ENCODE measurements at regions not wholly inside any gene's neighbourhood (a gene's known extent, or its start where the extent isn't known, plus 50 kb on each side); places are given as distances from the start of the nearest gene placed in this dataset.

DNA sequence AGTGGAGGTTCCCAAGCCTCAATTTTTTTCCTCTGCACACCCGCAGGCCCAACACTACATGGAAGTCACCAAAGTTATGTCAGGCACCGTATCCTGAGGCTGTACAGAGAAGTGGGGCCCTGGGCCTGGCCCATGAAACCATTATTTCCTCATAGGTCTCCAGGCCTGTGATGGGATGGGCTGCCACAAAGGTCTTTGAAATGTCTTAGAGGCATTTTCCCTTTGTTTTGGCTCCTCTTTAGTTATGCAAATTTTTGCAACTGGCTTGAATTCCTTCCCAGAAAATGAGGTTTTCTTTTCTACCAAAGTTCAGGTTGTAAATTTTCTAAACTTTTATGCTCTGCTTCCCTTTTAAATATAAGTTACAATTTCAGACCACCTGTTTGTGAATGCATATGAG, 365.2 kb downstream of the HGF start:
- no peak overlapping the region for H3K27ac ChIP-seq (replicated peaks; ENCODE audit: low read length)
- H3K4me3 ChIP-seq (ENCODE audit: low read length in 2 of 2) = no peak overlapping the region
- no peak overlapping the region for H4K8ac ChIP-seq (ENCODE audit: low read depth, low read length)
- H3K79me1 ChIP-seq (ENCODE audit: low read depth, low read length) = no peaks in the 10 kb centered on the region
- H3K14ac ChIP-seq (ENCODE audit: low read length) = no peak overlapping the region
- H3K4ac ChIP-seq (ENCODE audit: low read length) = no peak overlapping the region
- no peaks in the 10 kb centered on the region for H3K9me3 ChIP-seq (replicated peaks in 1 of 2; ENCODE audit: control insufficient read depth in 2 of 2, insufficient read depth in 1 of 2, low read depth in 1 of 2, low read length in 2 of 2)
- H3K23ac ChIP-seq (ENCODE audit: low read depth, low read length, poor library complexity) = no peak overlapping the region
- WGBS, 2 donors (ENCODE audit: extremely low coverage in 2 of 2, insufficient read length in 2 of 2, insufficient replicate concordance in 1 of 2) = no CpG with 5 or more reads among the region's 2 CpGs
- H4K91ac ChIP-seq (ENCODE audit: low read depth, low read length, poor library complexity) = no peak overlapping the region
- no peaks in the 10 kb centered on the region for H3K4me1 ChIP-seq (ENCODE audit: control insufficient read depth in 2 of 2, insufficient read depth in 1 of 2, low read depth in 1 of 2, low read length in 2 of 2)
- no peak overlapping the region for H3K18ac ChIP-seq (ENCODE audit: low read length)
- H2BK15ac ChIP-seq (ENCODE audit: low read length) = no peak overlapping the region
- no peak overlapping the region for H3K9ac ChIP-seq (ENCODE audit: low read depth, low read length, poor library complexity)
- H3K36me3 ChIP-seq (replicated peaks in 1 of 2; ENCODE audit: control insufficient read depth in 2 of 2, insufficient read depth in 2 of 2, low read length in 2 of 2) = no peaks in the 10 kb centered on the region
- no peak overlapping the region for H3K4me2 ChIP-seq (ENCODE audit: insufficient read depth, low read length, poor library complexity, severe bottlenecking)
- H2BK5ac ChIP-seq (ENCODE audit: low read length) = no peak overlapping the region
- no peaks in the 10 kb centered on the region for H3K27me3 ChIP-seq (ENCODE audit: control insufficient read depth in 3 of 3, insufficient read depth in 3 of 3, low read depth in 1 of 3, low read length in 3 of 3)
- H2BK12ac ChIP-seq (ENCODE audit: low read length) = no peak overlapping the region
- H2AK5ac ChIP-seq (ENCODE audit: low read depth, low read length) = no peak overlapping the region
- H2AFZ ChIP-seq (ENCODE audit: low read length) = no peak overlapping the region
- DNase-seq (ENCODE audit: low spot score) = no peak
- H2BK120ac ChIP-seq (ENCODE audit: low read depth, low read length) = no peak overlapping the region

DNA sequence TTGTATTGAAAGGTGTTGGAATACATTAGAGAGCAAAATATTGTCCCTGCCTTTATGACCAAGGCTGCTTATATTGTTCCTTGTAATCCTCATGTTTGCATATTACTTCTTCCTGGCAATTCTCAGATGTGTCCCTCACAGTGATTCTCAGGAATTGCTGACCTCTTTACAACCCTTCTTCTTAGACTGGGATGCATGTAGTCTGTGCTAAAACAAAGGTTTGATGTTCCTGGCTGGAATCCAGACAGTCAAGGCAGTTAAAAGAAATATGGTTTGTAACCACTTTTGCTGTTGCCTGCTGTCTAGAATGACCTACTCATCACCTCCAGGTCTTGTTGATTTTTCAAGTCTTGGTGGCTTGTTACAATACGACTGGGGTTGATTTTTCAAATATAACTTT, 367.6 kb downstream of the HGF start:
- no peak overlapping the region for H3K23ac ChIP-seq (ENCODE audit: low read depth, low read length, poor library complexity)
- H2AFZ ChIP-seq (ENCODE audit: low read length) = no peak overlapping the region
- DNase-seq (ENCODE audit: low spot score) = no peak
- no peak overlapping the region for H2BK15ac ChIP-seq (ENCODE audit: low read length)
- no peak overlapping the region for H3K4me3 ChIP-seq (ENCODE audit: low read length in 2 of 2)
- no peaks in the 10 kb centered on the region for H3K4me1 ChIP-seq (ENCODE audit: control insufficient read depth in 2 of 2, insufficient read depth in 1 of 2, low read depth in 1 of 2, low read length in 2 of 2)
- H4K91ac ChIP-seq (ENCODE audit: low read depth, low read length, poor library complexity) = no peak overlapping the region
- no peaks in the 10 kb centered on the region for H3K27me3 ChIP-seq (ENCODE audit: control insufficient read depth in 3 of 3, insufficient read depth in 3 of 3, low read depth in 1 of 3, low read length in 3 of 3)
- H3K4me2 ChIP-seq (ENCODE audit: insufficient read depth, low read length, poor library complexity, severe bottlenecking) = no peak overlapping the region
- no peak overlapping the region for H3K9ac ChIP-seq (ENCODE audit: low read depth, low read length, poor library complexity)
- H3K36me3 ChIP-seq (replicated peaks in 1 of 2; ENCODE audit: control insufficient read depth in 2 of 2, insufficient read depth in 2 of 2, low read length in 2 of 2) = no peaks in the 10 kb centered on the region
- H3K4ac ChIP-seq (ENCODE audit: low read length) = no peak overlapping the region
- H2AK5ac ChIP-seq (ENCODE audit: low read depth, low read length) = no peak overlapping the region
- WGBS, 2 donors (ENCODE audit: extremely low coverage in 2 of 2, insufficient read length in 2 of 2, insufficient replicate concordance in 1 of 2) = no CpG with 5 or more reads among the region's 1 CpG
- no peaks in the 10 kb centered on the region for H3K9me3 ChIP-seq (replicated peaks in 1 of 2; ENCODE audit: control insufficient read depth in 2 of 2, insufficient read depth in 1 of 2, low read depth in 1 of 2, low read length in 2 of 2)
- H2BK5ac ChIP-seq (ENCODE audit: low read length) = no peak overlapping the region
- H4K8ac ChIP-seq (ENCODE audit: low read depth, low read length) = no peak overlapping the region
- H3K18ac ChIP-seq (ENCODE audit: low read length) = no peak overlapping the region
- no peak overlapping the region for H3K27ac ChIP-seq (replicated peaks; ENCODE audit: low read length)
- H3K14ac ChIP-seq (ENCODE audit: low read length) = no peak overlapping the region
- H3K79me1 ChIP-seq (ENCODE audit: low read depth, low read length) = no peaks in the 10 kb centered on the region
- no peak overlapping the region for H2BK120ac ChIP-seq (ENCODE audit: low read depth, low read length)
- no peak overlapping the region for H2BK12ac ChIP-seq (ENCODE audit: low read length)

DNA sequence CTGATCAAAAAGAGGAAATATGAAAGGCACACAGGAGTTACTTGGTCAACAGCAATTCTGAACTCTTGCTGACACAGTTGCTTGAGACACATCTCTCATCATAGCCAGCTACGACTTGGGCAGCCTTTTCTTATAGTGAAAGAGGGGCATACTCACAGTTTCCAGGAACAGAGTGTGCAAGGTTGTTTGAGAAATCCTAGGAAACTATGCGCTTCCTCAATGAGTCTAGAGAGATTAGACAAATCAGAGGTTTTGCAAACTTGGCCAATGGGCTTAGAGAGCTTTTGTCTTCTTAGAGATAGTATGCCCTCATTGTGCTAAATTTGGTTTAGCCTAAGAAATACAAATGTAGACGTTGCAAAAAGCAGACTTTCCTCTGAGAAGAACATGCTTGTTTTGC, 370.4 kb downstream of the HGF start:
- H4K91ac ChIP-seq (ENCODE audit: low read depth, low read length, poor library complexity) = no peak overlapping the region

DNA sequence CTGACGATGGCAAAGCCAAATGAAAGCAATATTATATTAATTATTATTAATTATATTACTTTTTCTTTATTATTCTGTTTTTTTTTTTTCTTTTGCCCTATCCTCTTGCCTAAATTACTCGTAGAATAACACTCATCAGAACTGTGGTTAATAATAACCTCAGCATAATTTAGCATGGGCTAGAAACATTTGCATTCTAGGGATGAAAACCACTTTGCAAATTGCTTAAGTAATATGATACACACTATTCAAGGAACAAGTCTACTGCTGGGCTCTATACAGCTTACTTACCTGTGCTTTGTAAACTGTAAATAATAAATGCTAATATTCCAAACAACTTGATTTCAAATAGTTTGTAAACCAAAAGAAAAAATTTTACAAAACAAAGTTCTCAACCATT, 375.8 kb downstream of the HGF start:
- no peak overlapping the region for H2AK5ac ChIP-seq (ENCODE audit: low read depth, low read length)
- H3K79me1 ChIP-seq (ENCODE audit: low read depth, low read length) = no peaks in the 10 kb centered on the region
- no peak overlapping the region for H4K8ac ChIP-seq (ENCODE audit: low read depth, low read length)
- H3K9me3 ChIP-seq (replicated peaks in 1 of 2; ENCODE audit: control insufficient read depth in 2 of 2, insufficient read depth in 1 of 2, low read depth in 1 of 2, low read length in 2 of 2) = no peaks in the 10 kb centered on the region
- H3K23ac ChIP-seq (ENCODE audit: low read depth, low read length, poor library complexity) = no peak overlapping the region
- H2BK12ac ChIP-seq (ENCODE audit: low read length) = no peak overlapping the region
- no peak overlapping the region for H3K9ac ChIP-seq (ENCODE audit: low read depth, low read length, poor library complexity)
- no peaks in the 10 kb centered on the region for H3K36me3 ChIP-seq (replicated peaks in 1 of 2; ENCODE audit: control insufficient read depth in 2 of 2, insufficient read depth in 2 of 2, low read length in 2 of 2)
- no peak overlapping the region for H2BK120ac ChIP-seq (ENCODE audit: low read depth, low read length)
- H3K4me1 ChIP-seq (ENCODE audit: control insufficient read depth in 2 of 2, insufficient read depth in 1 of 2, low read depth in 1 of 2, low read length in 2 of 2) = no peaks in the 10 kb centered on the region
- H3K27me3 ChIP-seq (ENCODE audit: control insufficient read depth in 3 of 3, insufficient read depth in 3 of 3, low read depth in 1 of 3, low read length in 3 of 3) = no peaks in the 10 kb centered on the region
- H3K4me3 ChIP-seq (ENCODE audit: low read length in 2 of 2) = no peak overlapping the region
- no peak overlapping the region for H2BK5ac ChIP-seq (ENCODE audit: low read length)
- no peak overlapping the region for H3K14ac ChIP-seq (ENCODE audit: low read length)
- no peak overlapping the region for H3K4ac ChIP-seq (ENCODE audit: low read length)
- H2BK15ac ChIP-seq (ENCODE audit: low read length) = no peak overlapping the region
- H3K4me2 ChIP-seq (ENCODE audit: insufficient read depth, low read length, poor library complexity, severe bottlenecking) = no peak overlapping the region
- H3K27ac ChIP-seq (replicated peaks; ENCODE audit: low read length) = no peak overlapping the region
- no peak overlapping the region for H4K91ac ChIP-seq (ENCODE audit: low read depth, low read length, poor library complexity)
- H2AFZ ChIP-seq (ENCODE audit: low read length) = no peak overlapping the region
- no peak overlapping the region for H3K18ac ChIP-seq (ENCODE audit: low read length)
- WGBS, 2 donors (ENCODE audit: extremely low coverage in 2 of 2, insufficient read length in 2 of 2, insufficient replicate concordance in 1 of 2) = no CpG with 5 or more reads among the region's 2 CpGs
- no peak for DNase-seq (ENCODE audit: low spot score)

More for the DNA sequence above, 370.4 kb downstream of the HGF start:
- Histone ChIP-seq H3K9me3 (replicated peaks in 1 of 2; ENCODE audit: control insufficient read depth in 2 of 2, insufficient read depth in 1 of 2, low read depth in 1 of 2, low read length in 2 of 2) (no peaks in the 10 kb centered on the region), H3K27ac (replicated peaks; ENCODE audit: low read length) (no peak overlapping the region), H2BK120ac (ENCODE audit: low read depth, low read length) (no peak overlapping the region), H3K14ac (ENCODE audit: low read length) (no peak overlapping the region), H2AFZ (ENCODE audit: low read length) (no peak overlapping the region), H2BK12ac (ENCODE audit: low read length) (no peak overlapping the region), H3K9ac (ENCODE audit: low read depth, low read length, poor library complexity) (no peak overlapping the region), H3K36me3 (replicated peaks in 1 of 2; ENCODE audit: control insufficient read depth in 2 of 2, insufficient read depth in 2 of 2, low read length in 2 of 2) (no peaks in the 10 kb centered on the region), H2BK15ac (ENCODE audit: low read length) (no peak overlapping the region), H3K4me2 (ENCODE audit: insufficient read depth, low read length, poor library complexity, severe bottlenecking) (no peak overlapping the region), H3K4ac (ENCODE audit: low read length) (no peak overlapping the region), H3K4me3 (ENCODE audit: low read length in 2 of 2) (no peak overlapping the region), H3K23ac (ENCODE audit: low read depth, low read length, poor library complexity) (no peak overlapping the region), H4K8ac (ENCODE audit: low read depth, low read length) (no peak overlapping the region), H3K4me1 (ENCODE audit: control insufficient read depth in 2 of 2, insufficient read depth in 1 of 2, low read depth in 1 of 2, low read length in 2 of 2) (no peaks in the 10 kb centered on the region), H2AK5ac (ENCODE audit: low read depth, low read length) (no peak overlapping the region), H3K79me1 (ENCODE audit: low read depth, low read length) (no peaks in the 10 kb centered on the region), H2BK5ac (ENCODE audit: low read length) (no peak overlapping the region), H3K18ac (ENCODE audit: low read length) (no peak overlapping the region), H3K27me3 (ENCODE audit: control insufficient read depth in 3 of 3, insufficient read depth in 3 of 3, low read depth in 1 of 3, low read length in 3 of 3) (no peaks in the 10 kb centered on the region)
- no peak for DNase-seq (ENCODE audit: low spot score)
- WGBS, 2 donors (ENCODE audit: extremely low coverage in 2 of 2, insufficient read length in 2 of 2, insufficient replicate concordance in 1 of 2) = no CpG with 5 or more reads among the region's 3 CpGs

All from neuronal stem cell (in vitro differentiated cells).